SH-SY5Y (cell line): ENCODE measurements at regions not wholly inside any gene's neighbourhood (a gene's known extent, or its start where the extent isn't known, plus 50 kb on each side); places are given as distances from the start of the nearest gene placed in this dataset.

Experiments used
- GATA2 ChIP-seq: IDR thresholded peaks from 2 replicates; pipeline ENCODE4 v1.6.1; 2011; ENCODE audit warnings: mild to moderate bottlenecking, low read depth, low read length
- GATA3 ChIP-seq: IDR thresholded peaks from 2 replicates; pipeline ENCODE4 v1.6.1; 2011; ENCODE audit warnings: low read depth, mild to moderate bottlenecking, low read length, moderate library complexity

DNA sequence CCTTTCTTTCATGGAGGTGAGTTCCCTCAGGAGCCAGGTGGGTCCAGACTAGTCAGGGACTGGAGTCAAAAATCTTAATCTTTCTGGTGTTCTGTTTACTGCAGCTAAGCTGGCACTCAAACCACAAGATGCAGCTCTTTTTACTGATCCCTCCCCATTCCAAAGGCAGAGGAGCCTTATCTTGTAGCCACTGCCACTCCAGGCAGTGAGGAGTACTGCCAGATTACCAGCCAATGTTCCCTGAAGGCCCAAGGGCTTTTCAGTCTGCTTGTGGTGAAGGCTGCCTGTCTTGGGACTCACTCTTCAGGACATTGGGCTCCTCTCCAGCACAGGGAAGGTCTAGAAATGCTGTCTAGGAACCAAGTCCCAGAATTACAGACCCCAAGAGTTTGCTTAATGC is 490.4 kb upstream of the ADGRB3 start:
- TF ChIP-seq GATA3 (no peak), GATA2 (no peak)

DNA sequence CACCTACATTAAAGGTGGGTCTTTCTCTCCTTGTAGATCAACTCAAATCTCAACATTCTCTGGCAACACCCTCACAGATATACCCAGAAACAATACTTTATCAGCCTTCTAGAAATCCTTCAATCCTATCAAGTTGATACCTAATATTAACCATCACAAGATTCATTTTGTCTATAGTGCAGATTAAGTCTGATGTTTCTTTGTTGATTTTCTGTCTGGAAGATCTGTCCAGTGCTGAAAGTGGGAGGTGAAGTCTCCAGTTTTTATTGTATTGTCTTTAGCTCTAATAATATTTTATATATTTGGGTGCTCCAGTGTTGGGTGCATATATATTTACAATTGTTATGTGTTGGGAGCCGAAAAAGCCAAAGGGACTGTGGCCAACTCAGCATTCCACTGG is 493.9 kb upstream of the ADGRB3 start:
- TF ChIP-seq GATA2 = no peak
- no peak for TF ChIP-seq GATA3

DNA sequence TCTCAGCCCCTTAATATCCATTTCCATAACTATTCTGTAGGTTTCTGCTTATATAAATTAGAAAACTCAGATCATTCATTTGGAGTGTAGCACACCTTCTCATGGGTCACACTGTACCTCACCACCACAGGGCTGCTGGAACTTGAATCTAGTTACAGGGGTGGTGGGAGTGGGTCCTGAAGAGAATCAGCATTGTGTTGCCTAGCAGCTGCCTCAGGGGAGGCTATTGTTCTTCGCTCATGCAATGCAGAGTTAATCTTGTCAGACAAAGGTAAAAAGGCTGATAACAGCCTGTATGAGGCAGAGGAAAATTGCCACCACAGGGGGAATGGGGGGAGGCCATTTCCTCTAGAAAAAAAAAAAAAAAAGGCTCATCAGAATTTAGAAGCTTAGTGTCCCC is 496.0 kb upstream of the ADGRB3 start:
- TF ChIP-seq GATA3 (no peak), GATA2 (no peak)

DNA sequence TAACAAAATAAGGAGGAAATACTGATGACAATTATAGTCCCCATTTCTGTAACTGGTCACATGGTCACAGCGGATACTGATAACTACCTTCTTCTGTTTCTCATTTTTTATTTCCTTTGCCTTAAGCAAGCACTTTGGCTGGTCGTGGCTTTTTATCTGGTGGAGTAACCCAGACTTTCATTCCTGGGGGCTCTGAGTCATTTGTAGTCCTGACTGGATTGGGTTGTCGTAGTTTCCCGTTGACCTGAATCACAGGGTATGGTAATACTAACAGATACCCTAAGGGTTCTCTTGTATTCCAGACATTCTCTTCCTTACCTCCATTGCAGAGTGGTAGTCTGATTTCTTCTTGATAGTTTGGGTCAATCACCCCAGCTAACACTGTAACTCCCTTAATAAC is 500.3 kb upstream of the ADGRB3 start:
- no peak for TF ChIP-seq GATA3
- no peak for TF ChIP-seq GATA2

DNA sequence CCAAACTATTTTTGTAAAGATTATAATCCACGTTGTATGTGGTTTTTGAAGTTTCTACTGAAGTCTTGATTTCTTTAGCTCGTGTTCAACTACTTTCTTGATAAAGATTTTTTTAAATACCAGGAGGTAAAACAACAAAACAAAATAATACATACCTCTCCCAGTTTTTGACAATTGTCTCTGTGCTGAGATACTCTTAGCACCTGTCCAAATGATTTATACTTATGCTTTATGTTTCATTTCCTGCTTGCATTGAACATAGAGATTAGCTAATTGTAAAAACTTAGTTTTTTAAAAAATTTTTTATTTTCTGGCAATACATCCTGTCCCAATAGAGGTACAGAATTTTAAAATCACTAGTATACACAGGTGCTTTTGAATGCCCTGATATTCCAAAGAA is 506.9 kb upstream of the ADGRB3 start:
- no peak for TF ChIP-seq GATA2
- TF ChIP-seq GATA3 = no peak

DNA sequence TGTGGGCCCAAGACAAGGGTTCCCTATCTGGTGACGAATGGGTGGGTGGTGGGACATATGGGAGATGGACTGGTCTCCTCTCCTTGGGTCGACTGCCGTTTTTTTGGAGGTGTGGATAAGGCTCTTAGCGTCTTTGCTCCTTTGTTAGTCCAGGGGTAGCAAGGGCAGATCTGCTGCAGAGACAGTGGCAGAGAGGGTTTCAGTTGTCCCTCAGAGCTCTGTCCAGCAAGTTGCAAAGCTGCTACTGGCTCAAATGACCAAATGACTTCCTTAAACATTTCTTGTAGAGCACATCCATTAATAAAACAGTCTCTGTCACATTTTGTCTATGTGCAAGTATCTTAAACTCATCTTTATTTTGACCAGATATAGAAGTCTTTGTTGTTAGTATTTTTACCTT is 508.0 kb upstream of the ADGRB3 start:
- no peak for TF ChIP-seq GATA2
- TF ChIP-seq GATA3 = no peak

DNA sequence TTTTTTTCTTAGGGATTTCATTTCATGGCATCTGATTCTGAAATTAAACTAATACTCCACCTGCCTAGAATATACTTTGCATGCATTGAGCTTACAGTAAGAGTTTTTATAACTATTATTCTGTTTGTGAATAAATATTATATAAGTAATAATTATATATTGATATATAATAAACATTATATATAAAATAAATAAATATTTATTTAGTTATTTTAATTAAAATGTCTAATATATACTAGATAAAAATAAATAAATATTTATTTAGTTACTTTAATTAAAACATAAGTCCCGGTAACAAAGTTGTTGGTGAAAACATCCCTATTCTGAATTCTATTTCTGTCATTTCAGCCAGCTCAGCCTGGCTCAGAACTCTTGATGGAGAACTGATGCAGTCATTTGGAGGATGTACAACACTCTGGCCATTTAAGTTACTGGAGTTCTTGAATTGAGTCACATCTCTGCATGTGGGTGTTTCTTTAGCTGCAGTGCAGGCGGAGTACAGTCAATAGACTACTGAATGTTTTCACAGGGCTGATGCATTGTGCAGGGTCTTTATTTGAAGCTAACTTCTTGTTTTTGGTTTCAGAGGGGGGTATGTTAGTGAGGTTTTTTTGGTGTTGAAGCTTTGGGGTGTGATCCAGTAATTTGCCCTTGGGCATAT is 508.9 kb upstream of the ADGRB3 start:
- TF ChIP-seq GATA2 (no peak), GATA3 (no peak)

DNA sequence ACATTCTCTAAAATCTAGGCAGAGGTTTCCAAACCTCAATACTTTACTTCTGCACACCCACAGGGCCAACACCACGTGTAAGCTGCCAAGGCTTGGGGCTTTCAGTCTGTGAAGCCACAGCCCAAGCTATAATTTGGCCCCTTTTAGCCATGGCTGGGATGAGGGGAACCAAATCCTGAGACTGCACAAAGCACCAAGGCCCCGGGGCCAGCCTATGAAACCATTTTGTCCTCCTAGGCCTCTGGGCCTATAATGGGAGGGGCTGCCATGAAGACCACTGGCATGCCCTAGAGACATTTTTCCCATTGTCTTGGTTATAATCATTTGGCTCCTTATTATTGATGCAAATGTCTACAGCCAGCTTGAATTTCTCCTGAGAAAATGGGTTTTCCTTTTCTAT is 513.0 kb upstream of the ADGRB3 start:
- TF ChIP-seq GATA3 (no peak), GATA2 (no peak)

DNA sequence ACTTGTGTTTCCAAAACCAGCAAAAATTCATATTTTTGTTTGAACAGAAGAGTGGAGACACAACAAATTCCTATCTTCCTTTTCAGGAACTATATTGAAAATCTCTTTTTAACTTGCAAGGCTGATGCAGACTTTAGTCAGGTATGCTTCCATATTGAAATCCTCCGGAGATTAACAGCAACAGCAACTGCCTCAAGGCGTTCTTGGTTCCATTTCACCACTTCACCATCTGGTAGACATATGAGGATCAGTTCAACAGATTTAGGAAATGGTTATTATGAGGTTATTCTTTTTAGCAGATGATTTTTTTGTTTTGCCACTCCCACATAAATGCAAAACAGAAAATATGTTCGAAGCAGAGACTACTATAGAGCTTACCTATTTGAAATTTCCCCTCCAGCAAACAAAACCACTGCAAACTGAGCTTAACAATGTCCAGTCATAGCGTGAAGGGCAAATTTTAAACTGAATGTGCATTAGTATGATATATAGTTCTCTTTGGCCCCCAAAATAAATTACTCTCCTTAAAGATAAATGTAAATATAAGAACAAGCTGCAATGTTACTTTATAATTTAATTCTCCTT is 520.5 kb upstream of the ADGRB3 start:
- no peak for TF ChIP-seq GATA2
- TF ChIP-seq GATA3 = no peak

DNA sequence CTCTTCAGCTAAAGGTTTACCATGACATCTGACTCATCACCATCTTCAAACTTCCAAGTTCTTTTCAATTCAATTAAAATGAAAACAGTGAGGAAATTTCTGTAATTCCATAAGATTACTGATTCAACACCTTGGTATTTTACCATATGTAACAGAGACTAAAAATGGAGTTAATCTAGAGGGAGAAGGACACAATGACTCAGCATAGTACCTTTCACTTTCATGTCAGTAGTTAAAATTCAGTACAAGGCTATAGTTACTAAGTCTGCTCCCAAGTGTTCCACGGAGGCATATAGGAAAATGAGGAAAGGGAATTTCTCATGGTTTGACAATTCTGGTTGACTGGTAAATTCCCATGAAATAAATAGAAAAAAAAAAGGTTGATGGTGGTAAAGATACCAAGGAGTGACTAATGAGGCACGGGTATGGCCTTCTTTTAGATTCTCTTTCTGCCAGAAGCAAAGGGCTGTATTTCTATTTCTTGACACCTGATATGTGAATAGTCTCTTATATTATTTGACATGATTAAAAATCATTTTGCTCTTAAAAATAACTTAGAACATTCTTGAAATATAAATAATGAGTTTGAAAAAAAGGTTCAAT is 526.7 kb upstream of the ADGRB3 start:
- TF ChIP-seq GATA3 = no peak
- TF ChIP-seq GATA2 = no peak

DNA sequence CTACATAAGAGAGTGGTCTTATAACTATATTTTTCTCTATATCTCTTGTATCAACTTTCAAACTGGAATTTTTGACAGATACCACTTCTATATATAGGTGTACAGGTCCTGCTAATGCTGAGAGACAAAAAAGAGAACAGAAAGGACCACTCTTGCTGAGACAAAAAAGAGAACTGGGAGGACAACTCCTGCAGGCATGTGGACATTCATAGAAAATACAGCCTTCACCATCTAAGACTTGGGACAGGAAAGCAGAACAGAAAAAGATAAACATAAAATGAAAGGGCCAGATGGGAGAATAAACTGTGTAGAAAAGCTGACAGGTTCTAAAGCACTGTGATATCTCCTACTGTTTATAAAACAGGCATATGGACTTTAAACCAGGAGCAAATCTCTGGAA is 541.0 kb upstream of the ADGRB3 start:
- no peak for TF ChIP-seq GATA3
- TF ChIP-seq GATA2 = no peak

DNA sequence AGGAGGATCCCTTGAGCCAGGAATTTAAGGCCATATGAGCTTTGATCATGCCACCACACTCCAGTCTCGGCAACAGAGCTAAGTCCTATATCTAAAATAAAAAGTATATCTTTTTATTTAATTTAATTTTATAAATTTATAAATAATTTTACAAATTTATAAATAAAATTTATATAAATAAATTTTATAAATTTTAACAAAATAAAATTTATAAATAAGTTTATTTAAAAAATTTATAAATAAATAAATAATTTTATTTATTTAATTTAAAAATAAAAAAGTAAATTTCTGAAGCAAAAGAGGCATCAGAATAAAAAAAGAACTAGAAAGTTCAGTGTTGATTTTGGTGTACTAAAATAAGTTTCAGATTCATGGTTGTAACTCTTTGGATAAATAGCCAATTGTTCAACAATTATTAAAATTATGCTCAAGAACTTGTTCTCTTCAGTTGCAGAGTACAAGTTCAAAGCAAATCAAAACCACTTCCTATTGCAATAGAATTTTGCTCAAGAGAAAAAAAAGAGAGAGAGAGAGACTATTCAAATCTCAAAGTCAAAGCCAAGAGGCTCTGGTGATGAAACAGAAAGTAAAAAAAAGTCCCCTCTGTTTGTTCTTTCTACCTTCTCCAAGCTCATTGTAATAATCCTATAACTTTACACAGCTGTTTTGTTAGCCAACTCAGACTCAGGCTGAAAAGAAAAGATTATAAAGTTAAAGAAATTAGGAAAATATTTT is 547.5 kb upstream of the ADGRB3 start:
- TF ChIP-seq GATA3 (no peak), GATA2 (no peak)

DNA sequence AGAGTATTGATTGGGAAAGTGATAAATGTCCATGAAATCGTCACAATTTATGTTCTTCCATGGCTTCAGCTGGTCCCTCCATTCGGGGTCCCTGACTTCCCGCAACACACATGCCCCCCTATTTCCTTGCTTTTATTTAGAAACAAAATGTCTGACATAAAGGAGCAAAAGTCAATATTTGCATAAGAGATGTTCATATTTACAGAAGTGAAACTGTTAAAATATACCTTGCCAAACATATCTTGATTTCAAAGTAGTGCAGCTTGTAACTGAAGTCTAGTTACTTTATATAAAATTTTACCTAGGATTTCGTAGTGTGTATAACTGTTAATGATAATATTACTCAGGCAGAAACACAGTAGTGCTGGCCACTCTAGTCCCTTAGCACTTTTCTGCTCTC is 548.9 kb upstream of the ADGRB3 start:
- TF ChIP-seq GATA3 (no peak), GATA2 (no peak)

DNA sequence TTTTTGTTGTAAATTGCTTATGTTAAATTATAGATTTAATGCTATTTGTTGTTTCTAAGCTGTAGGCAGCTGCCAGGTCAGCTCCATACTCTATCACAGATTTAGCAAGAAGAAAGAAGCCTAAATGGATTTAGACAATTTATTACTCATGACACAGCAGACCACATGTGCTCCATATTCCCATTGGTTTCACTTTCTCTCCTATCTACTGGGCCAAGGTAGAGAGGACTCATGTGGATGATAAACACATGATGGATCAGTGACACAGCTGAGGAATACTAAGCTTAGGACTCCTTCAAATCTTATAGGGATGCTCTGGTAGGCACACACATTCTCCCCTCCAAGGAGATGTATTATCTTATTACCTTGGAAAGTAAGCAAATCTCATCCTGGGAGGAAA is 553.0 kb upstream of the ADGRB3 start:
- TF ChIP-seq GATA2 = no peak
- no peak for TF ChIP-seq GATA3

DNA sequence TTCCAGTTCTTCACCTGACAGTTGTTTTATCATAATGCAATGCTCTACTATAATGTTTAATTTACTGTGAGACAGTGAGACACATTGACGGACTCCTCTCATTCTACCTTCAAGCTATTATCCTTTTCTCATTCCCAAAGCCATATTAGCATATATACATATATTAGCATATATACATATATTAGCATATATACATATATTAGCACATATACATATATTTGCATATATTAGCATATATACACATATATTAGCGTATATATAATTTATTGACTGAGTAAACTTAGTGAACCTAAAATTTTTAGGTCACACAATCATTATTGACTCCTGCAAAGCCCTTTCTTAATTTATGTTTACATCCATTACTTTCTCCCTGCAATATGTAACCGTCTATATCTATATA is 555.0 kb upstream of the ADGRB3 start:
- TF ChIP-seq GATA3 (no peak), GATA2 (no peak)
